ENCODE measurements at regions not wholly inside any gene's neighbourhood (a gene's known extent, or its start where the extent isn't known, plus 50 kb on each side); places are given as distances from the start of the nearest gene placed in this dataset.
A peak's percentile ranks its signal among the peaks of the same experiment; 100 is the strongest.

DNA sequence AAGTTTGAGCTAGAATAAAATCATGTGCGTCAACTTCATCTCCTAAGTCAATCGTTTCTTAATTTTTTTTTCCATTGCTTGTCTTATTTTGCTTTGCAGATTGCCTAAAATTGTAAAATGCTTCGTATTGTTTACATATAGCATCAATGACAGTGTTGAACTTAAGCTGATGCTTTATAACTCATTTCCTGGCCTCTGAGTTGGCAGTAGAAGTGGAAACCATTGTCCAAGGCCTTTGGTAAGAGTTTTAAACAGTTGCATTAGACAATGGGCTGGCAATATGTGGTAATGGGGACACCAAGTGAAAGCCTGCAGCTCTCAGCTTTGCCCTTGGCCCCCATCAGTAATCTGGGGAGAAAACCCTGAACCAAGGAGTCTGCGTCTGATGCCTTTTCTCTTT lies 154.8 kb upstream of the GAS1 start:
- Histone ChIP-seq H3K36me3 (no peaks in the 10 kb centered on the region), H3K27me3 (replicated peaks) (no peaks in the 10 kb centered on the region), H3K4me3 (no peak overlapping the region), H3K27ac (no peak overlapping the region), H3K4me1 (replicated peaks) (no peaks in the 10 kb centered on the region), H3K9me3 (replicated peaks) (no peaks in the 10 kb centered on the region)
- DNase-seq (ENCODE audit: low read depth in 1 of 2, low spot score in 2 of 2) = no peak

GRCh38 chr9:87107072-87107471 lies 159.8 kb upstream of the GAS1 start:
- Histone ChIP-seq H3K36me3 (no peaks in the 10 kb centered on the region), H3K4me3 (no peak overlapping the region), H3K27ac (no peak overlapping the region), H3K9me3 (replicated peaks) (peaks cover 7% of the 10 kb centered on the region; the same call in 1 of the 2 replicates), H3K4me1 (replicated peaks) (peaks cover 19% of the 10 kb centered on the region), H3K27me3 (replicated peaks) (no peaks in the 10 kb centered on the region)
- no peak for DNase-seq (ENCODE audit: low read depth in 1 of 2, low spot score in 2 of 2)

DNA sequence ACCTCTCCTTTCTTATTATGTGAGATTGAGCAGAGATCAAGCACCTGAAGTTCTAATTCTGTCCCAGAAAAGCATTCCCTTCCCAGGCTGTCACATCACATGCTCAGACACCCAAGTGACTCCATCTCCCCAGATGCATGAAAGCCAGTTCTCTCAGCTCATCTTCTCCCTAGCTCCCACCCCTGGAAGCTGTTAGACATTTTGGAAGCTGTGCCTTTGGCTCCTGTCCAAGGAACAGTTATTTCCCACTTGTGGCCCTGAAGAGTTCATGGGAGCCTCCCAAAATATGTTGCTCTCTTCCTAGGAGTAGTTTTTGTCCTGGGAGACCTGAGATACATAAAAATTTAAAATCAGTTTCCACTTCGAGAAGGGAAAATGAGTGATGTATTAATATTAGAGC lies 161.4 kb upstream of the GAS1 start:
- H3K4me3 ChIP-seq = no peak overlapping the region
- H3K4me1 ChIP-seq (replicated peaks) = peaks cover 19% of the 10 kb centered on the region
- no peaks in the 10 kb centered on the region for H3K27me3 ChIP-seq (replicated peaks)
- peaks cover 7% of the 10 kb centered on the region; the same call in 1 of the 2 replicates for H3K9me3 ChIP-seq (replicated peaks)
- H3K27ac ChIP-seq = no peak overlapping the region
- no peaks in the 10 kb centered on the region for H3K36me3 ChIP-seq
- DNase-seq (ENCODE audit: low read depth in 1 of 2, low spot score in 2 of 2) = no peak

DNA sequence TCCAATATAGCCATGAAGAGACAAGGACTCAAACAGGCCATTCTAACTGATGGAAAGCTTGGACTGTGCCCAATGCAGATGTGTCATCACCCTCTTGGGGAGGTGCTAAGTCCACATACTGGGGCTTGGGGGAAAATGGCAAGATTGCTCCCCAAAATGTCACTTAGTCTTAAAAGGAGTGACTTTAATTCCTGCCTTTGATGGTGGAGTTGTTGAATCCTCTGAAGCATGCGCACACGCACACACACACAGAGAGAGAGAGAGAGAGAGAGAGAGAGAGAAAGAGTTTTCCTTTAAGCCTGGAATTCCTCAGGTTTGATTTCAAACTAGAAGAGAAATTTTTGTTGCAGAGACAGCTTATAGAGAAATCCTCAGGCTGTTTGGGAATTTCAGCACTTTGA lies 161.9 kb upstream of the GAS1 start:
- DNase-seq (ENCODE audit: low read depth in 1 of 2, low spot score in 2 of 2) = no peak
- peaks cover 19% of the 10 kb centered on the region for H3K4me1 ChIP-seq (replicated peaks)
- H3K4me3 ChIP-seq = no peak overlapping the region
- H3K27ac ChIP-seq = no peak overlapping the region
- H3K36me3 ChIP-seq = no peaks in the 10 kb centered on the region
- peaks cover 7% of the 10 kb centered on the region; the same call in 1 of the 2 replicates for H3K9me3 ChIP-seq (replicated peaks)
- H3K27me3 ChIP-seq (replicated peaks) = no peaks in the 10 kb centered on the region

DNA sequence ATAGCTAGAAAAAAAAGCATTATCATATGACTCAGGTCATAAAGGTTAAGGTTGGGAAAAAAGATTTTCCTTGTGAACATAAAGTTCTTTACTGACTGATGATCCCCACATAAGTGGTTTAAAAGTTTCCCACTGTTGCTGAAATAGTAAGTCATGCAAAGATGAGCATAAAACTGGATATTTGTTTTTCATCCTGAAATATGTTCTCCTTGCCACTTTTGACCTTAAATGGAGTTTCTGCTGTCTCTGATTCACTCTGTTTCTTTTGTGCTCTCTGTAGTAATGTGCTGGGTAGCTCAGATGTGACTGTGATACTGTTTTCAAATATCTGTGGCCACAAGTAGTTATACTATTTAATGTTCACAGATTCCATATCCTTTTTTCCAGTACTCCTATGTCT lies 162.5 kb upstream of the GAS1 start:
- Histone ChIP-seq H3K27me3 (replicated peaks) (no peaks in the 10 kb centered on the region), H3K27ac (no peak overlapping the region), H3K4me1 (replicated peaks) (peaks cover 19% of the 10 kb centered on the region), H3K4me3 (no peak overlapping the region), H3K9me3 (replicated peaks) (peaks cover 7% of the 10 kb centered on the region; the same call in 1 of the 2 replicates), H3K36me3 (no peaks in the 10 kb centered on the region)
- DNase-seq (ENCODE audit: low read depth in 1 of 2, low spot score in 2 of 2) = no peak

DNA sequence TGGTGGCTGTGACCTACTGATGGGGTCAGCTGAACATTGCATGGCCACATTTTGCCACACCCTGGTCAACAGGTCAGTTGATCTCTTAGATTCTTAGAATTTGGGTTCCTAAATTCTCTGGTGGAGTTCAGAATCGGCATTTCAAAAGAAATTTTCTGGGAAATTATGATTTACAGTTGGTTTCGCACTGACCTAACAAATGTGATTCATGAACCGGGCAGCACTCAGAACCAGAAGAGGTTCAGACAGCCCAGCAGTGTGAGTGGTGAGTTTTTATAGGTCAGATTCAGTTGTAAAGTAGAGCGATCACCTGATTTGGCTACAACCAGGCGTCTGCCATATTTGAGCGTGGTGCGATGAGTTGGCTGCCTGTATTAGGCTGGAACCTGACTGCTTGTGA lies 163.7 kb upstream of the GAS1 start:
- Histone ChIP-seq H3K27me3 (replicated peaks) (no peaks in the 10 kb centered on the region), H3K36me3 (no peaks in the 10 kb centered on the region), H3K4me3 (no peak overlapping the region), H3K27ac (no peak overlapping the region), H3K4me1 (replicated peaks) (peaks cover 19% of the 10 kb centered on the region), H3K9me3 (replicated peaks) (peaks cover 7% of the 10 kb centered on the region; the same call in 1 of the 2 replicates)
- no peak for DNase-seq (ENCODE audit: low read depth in 1 of 2, low spot score in 2 of 2)

- Histone ChIP-seq H3K4me1 (replicated peaks) (peaks cover 19% of the 10 kb centered on the region), H3K4me3 (no peak overlapping the region), H3K36me3 (no peaks in the 10 kb centered on the region), H3K27me3 (replicated peaks) (no peaks in the 10 kb centered on the region), H3K27ac (no peak overlapping the region), H3K9me3 (replicated peaks) (peaks cover 7% of the 10 kb centered on the region; the same call in 1 of the 2 replicates)
- no peak for DNase-seq (ENCODE audit: low read depth in 1 of 2, low spot score in 2 of 2)
Measured at GRCh38 chr9:87112656-87113055, 165.3 kb upstream of the GAS1 start.

DNA sequence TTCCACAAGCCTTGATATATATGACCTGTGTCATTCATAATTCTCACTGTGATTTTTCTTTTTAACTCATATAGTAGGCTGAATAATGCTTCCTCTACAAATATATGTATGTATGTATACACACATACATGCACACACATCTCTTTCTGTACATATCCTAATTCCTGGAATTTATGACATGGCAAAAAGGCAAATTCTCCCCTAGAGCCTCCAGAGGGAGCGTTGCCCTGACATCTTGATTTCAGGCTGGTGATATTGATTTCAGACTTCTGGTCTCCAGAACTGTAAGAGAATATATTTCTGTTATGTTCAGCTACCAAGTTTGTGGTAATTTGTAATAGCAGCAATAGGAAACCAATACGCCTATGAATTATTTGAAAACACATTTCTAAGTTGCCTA lies 166.6 kb upstream of the GAS1 start:
- peaks cover 7% of the 10 kb centered on the region; the same call in 1 of the 2 replicates for H3K9me3 ChIP-seq (replicated peaks)
- H3K36me3 ChIP-seq = no peaks in the 10 kb centered on the region
- H3K4me1 ChIP-seq (replicated peaks) = peaks cover 18% of the 10 kb centered on the region
- no peak overlapping the region for H3K4me3 ChIP-seq
- H3K27ac ChIP-seq = no peak overlapping the region
- no peaks in the 10 kb centered on the region for H3K27me3 ChIP-seq (replicated peaks)
- DNase-seq (ENCODE audit: low read depth in 1 of 2, low spot score in 2 of 2) = no peak

- Histone ChIP-seq H3K36me3 (no peaks in the 10 kb centered on the region), H3K4me3 (no peak overlapping the region), H3K27me3 (replicated peaks) (no peaks in the 10 kb centered on the region), H3K27ac (no peak overlapping the region), H3K9me3 (replicated peaks) (peaks cover 7% of the 10 kb centered on the region; the same call in 1 of the 2 replicates), H3K4me1 (replicated peaks) (no peaks in the 10 kb centered on the region)
- DNase-seq (ENCODE audit: low read depth in 1 of 2, low spot score in 2 of 2) = no peak
Measured at GRCh38 chr9:87115785-87116184, 168.5 kb upstream of the GAS1 start.

- Histone ChIP-seq H3K4me3 (no peak overlapping the region), H3K9me3 (replicated peaks) (peaks cover 2% of the 10 kb centered on the region; the same call in 1 of the 2 replicates), H3K27me3 (replicated peaks) (no peaks in the 10 kb centered on the region), H3K36me3 (no peaks in the 10 kb centered on the region), H3K27ac (no peak overlapping the region), H3K4me1 (replicated peaks) (no peaks in the 10 kb centered on the region)
- no peak for DNase-seq (ENCODE audit: low read depth in 1 of 2, low spot score in 2 of 2)
Measured at GRCh38 chr9:87116492-87116891, 169.2 kb upstream of the GAS1 start.

DNA sequence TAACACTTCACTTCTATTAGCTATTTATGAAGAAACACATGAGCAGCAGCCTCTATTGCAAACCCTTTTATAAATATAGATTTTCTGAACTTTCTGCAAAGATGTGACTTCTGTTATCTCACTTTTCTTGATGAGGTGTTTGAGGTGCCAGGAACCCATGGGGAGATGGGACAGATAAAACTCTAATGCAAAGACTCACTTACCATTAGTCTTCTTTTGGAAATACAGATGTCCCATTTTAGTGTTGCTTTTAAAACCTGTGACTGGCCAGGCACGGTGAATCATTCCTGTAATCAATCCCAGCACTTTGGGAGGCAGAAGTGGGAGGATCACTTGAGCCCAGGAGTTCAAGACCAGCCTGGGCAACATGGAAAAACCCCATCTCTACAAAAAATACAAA lies 171.3 kb upstream of the GAS1 start:
- Histone ChIP-seq H3K9me3 (replicated peaks) (no peaks in the 10 kb centered on the region), H3K27me3 (replicated peaks) (no peaks in the 10 kb centered on the region), H3K4me1 (replicated peaks) (peaks cover 10% of the 10 kb centered on the region), H3K36me3 (no peaks in the 10 kb centered on the region), H3K4me3 (no peak overlapping the region), H3K27ac (no peak overlapping the region)
- no peak for DNase-seq (ENCODE audit: low read depth in 1 of 2, low spot score in 2 of 2)

DNA sequence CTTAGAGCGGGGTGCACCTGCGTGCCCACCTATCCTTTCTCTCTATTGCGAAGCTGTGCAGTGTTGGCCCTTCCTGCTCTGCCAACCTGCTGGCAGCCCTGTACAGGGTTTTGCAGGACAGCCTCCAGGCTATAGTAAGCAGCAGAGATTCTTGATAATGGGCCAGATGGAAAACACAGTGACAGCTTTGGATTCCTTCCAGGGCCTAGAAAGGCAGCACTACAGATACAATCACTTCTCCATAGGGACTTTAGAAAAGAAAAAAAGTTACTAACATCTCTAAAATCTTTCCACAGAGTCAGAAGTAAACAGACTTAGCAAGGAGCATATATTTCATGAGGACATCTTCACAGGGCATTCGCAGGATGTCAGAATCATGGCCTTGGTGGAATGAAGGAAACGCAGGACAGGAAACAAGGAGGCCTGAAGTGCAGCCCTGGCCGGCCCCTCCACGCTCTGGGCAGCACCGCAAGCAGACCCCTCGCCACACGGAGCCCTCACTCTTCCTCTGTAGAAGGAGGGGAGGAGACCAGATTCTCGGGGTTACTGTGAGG lies 172.1 kb upstream of the GAS1 start:
- Histone ChIP-seq H3K4me3 (no peak overlapping the region), H3K27ac (no peak overlapping the region), H3K9me3 (replicated peaks) (no peaks in the 10 kb centered on the region), H3K4me1 (replicated peaks) (peaks cover 15% of the 10 kb centered on the region), H3K36me3 (no peaks in the 10 kb centered on the region), H3K27me3 (replicated peaks) (no peaks in the 10 kb centered on the region)
- DNase-seq (ENCODE audit: low read depth in 1 of 2, low spot score in 2 of 2) = no peak

- H3K27me3 ChIP-seq (replicated peaks) = no peaks in the 10 kb centered on the region
- no peak overlapping the region for H3K4me3 ChIP-seq
- no peaks in the 10 kb centered on the region for H3K9me3 ChIP-seq (replicated peaks)
- H3K4me1 ChIP-seq (replicated peaks) = peaks cover 15% of the 10 kb centered on the region
- H3K36me3 ChIP-seq = no peaks in the 10 kb centered on the region
- no peak overlapping the region for H3K27ac ChIP-seq
- no peak for DNase-seq (ENCODE audit: low read depth in 1 of 2, low spot score in 2 of 2)
Measured at GRCh38 chr9:87120610-87121009, 173.3 kb upstream of the GAS1 start.

- no peaks in the 10 kb centered on the region for H3K36me3 ChIP-seq
- H3K9me3 ChIP-seq (replicated peaks) = no peaks in the 10 kb centered on the region
- H3K4me1 ChIP-seq (replicated peaks) = peaks cover 15% of the 10 kb centered on the region
- peak overlapping the region; percentile 38 for H3K27ac ChIP-seq
- no peaks in the 10 kb centered on the region for H3K27me3 ChIP-seq (replicated peaks)
- H3K4me3 ChIP-seq = no peak overlapping the region
- peak in 1 of 2 experiments; percentile 30 for DNase-seq (ENCODE audit: low read depth in 1 of 2, low spot score in 2 of 2)
Measured at GRCh38 chr9:87122947-87123685, 175.8 kb upstream of the GAS1 start.
